C4-2B (cell line): ENCODE measurements at regions not wholly inside any gene's neighbourhood (a gene's known extent, or its start where the extent isn't known, plus 50 kb on each side); places are given as distances from the start of the nearest gene placed in this dataset.

Experiments used
- CTCF ChIP-seq: fragments of 450-650 bp; conservative IDR thresholded peaks from 2 replicates; pipeline ENCODE4 v1.5.1; 2017; ENCODE audit warnings: mild to moderate bottlenecking
- ZFX ChIP-seq: fragments of 450-650 bp; IDR thresholded peaks from 2 replicates; pipeline ENCODE4 v1.6.1; 2017

- no peak for TF ChIP-seq CTCF
- no peak for TF ChIP-seq ZFX
Measured at GRCh38 chr5:87562068-87562467, 149.3 kb upstream of the CCNH start.
